DMS79 treated with DMSO at 0.1 percent for 48 hours (cell line): ENCODE measurements at regions not wholly inside any gene's neighbourhood (a gene's known extent, or its start where the extent isn't known, plus 50 kb on each side); places are given as distances from the start of the nearest gene placed in this dataset.

Experiments used
- DNase-seq: peaks from one replicate; lab custom pipeline; 2025; lab: John Stamatoyannopoulos, UW

DNA sequence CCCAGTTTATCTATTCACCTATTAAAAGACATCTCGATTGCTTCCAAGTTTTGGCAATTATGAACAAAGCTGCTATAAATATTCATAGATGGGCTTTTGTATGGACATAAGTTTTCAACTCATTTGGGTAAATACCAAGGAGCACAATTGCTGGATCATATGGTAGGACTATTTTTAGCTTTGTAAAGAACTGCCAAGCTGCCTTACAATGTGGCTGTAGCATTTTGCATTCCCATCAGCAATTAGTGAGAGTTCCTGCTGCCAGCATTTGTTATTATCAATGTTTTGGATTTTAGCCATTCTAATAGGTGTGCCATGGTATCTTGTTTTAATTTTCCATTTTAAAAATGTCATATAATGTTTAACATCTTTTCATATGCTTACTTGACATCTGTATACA is 475.6 kb upstream of the NCAM2 start:
- DNase-seq = no peak

DNA sequence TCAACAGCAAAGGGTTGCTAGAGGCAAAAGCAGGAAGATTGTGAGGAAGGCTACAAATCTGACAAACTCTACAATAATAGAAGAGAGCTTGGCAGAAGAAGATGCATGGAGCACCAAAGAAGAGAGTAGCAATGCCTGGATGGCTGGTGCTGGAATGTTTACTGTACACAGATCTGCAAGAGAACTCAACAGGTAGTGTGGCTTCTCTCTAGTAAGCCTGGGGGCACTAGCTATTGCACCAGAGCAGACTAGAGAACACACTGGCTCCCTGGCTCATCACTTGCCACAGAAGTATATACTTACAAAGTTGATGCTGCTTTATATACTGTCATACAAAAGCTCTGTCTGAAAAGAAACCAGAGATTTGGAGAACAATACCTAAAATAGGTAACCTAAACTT is 475.0 kb upstream of the NCAM2 start:
- no peak for DNase-seq

DNA sequence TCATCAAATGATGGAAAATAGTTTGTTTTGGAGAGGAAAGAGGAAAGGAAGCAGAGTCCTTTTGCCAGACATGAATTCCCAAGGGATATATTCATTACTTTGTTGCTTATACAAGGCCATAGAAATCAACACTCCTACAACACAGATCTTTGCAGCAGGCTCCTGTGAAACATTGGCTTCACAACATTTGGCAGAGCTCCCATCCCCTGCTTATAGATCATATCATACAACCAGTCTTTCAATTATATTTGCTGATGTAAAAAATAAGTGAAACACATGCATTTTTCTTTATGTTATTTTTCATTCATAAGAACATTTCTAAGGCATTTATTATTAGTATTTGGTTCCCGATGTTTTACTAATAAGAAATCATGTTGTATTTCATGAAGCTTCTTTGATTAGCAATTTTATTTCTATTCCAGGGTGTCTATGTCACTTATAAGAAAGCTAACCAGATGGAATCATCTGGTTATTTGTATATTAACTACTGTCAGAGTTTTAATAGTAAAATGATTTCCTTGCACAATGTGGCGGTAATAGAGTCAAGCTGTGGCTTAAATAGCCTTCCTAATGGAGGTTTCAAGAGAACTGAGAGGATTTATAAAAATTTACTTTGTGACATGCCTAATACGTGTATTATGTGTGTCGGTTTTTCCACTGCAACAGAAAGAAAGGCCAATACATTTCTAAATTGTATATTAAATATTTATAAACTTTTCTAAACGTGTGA is 470.3 kb upstream of the NCAM2 start:
- DNase-seq = no peak

DNA sequence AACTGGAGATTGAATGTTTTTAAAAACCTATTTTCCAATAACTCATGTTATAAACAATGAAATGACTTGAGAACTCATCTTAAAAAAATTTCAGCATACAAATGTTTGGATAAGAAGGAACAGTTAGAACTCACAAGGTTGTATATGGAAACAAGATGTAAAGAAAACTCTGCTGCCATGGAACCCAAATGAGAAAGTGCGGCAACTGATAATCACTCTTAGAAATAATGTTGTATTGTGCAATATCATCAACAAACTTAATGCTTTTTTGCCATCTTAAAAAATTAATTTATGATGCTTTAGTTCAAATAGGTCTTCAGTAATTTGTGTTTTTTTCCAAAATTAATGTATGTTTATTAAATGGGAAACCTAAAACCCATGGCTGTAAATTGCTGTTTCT is 461.1 kb upstream of the NCAM2 start:
- no peak for DNase-seq

DNA sequence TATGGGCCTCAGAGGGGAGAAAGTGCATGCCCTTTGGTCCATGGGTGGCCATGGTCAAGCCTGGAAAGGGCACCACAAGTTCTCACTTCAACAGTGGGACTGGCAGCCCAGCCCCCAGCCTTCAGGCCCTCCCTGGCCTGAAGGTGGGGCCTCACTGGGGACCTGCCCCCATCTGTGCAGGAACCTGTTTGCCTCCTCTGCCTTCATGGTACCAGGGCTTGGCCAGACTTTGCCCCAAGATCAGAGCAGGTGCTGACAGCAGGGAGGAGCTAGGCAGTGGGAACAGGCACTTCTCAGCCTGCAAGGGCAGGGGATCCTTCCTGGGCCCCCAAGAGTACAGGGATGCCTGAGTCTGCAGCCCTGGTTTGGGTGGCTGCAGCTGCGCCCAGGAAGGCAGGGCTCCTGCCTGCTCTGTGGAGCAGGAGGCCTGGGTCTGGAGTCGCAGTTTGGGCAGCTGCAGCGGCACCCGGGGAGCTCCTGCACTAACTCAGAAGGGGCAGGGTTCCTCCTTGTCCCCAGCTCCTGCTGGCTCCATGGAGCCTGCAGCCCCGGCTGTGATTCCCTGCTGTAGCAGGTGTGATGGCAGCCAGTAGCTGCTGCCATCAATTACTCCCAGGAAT is 460.1 kb upstream of the NCAM2 start:
- DNase-seq = no peak

DNA sequence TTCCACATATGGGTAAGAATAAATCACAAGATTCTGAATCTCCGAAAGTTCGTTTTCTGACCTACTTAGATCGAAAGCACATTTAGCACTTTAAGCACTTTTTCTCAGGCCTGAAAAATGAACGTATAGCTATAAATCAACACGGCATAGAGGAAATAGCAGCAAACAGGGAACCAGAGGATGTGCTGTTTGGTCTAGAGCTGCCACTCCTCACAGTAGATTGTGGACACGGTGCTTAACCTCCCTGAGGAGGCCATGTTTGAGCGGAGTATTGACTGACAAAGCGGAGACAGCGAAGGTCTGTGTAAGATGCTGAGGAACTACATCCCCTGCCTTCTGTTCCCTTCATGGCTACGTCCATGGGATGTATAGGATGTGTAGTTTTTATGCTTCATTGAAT is 452.8 kb upstream of the NCAM2 start:
- DNase-seq = no peak

DNA sequence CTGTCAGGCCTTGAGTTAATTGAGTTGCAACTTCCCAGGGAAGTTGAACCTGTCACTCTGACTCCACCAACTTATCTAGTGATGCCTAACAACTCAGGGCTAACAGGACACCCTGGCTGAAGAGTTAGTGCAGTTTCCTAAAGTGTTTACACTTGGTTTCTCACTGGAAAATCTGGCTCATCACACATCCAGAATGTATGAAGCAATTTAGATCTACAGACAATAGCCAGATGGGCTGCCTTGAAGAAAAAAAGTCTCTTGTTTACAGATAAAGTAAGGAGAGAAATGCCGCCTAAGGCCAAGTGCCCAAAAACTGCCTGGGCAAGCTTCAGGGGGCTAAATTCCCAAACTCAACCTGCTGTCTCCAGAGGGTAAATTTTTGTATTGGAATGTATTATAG is 446.3 kb upstream of the NCAM2 start:
- no peak for DNase-seq

DNA sequence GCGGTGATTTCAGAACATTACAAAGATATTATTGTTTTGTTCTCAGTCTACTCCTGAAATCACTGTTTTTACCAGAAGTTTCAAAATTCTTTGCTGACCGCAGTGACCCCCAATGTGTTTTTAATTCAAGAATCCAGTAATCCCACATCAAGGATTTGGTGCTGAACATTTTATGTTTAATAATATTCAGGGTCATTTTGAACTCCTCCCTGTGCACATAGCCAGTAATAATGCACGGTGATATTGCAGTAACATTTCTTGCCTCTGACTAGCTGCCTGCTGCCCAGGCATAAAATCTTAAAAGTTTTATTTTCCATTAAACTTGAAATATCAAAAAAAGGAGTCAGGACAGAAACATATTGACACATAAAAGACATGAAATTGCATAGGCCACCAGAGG is 443.4 kb upstream of the NCAM2 start:
- DNase-seq = no peak

DNA sequence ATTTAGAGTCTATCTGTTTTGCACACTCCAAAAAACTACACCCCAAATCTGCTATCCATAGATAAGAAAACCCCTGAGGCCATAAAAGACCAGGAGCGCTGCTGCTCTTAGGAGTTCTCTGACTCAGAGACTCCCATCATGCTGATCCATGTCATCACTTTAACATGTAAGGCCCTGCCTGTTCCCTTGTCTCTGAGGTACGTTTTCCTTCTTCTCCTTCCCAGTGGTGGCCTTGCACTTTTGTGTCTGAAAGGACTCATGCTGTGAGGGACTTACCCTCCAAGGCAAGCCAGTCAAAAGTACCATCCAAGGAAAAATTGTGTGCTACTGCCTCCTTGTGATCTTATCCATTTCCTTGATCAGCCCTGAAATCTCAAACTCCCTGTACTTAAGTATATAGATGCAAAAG is 427.4 kb upstream of the NCAM2 start:
- DNase-seq = no peak

DNA sequence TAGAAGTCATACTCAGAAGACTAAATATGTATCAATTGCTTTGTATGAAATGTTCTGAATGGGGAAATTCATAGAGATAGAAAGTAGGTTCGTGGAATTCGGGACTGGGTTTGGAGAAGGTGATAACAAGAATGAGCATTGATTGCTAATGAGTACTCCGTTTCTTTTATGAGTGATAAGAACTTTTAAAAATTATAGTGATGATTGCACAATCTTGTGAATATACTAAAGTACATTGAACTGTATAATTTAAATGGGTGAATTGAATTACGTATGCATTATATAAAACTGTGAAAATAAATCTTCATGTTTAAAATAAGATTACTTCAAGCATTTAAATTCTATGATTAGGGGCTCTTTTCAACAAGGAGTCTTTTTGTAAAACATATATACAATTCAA is 425.6 kb upstream of the NCAM2 start:
- no peak for DNase-seq

DNA sequence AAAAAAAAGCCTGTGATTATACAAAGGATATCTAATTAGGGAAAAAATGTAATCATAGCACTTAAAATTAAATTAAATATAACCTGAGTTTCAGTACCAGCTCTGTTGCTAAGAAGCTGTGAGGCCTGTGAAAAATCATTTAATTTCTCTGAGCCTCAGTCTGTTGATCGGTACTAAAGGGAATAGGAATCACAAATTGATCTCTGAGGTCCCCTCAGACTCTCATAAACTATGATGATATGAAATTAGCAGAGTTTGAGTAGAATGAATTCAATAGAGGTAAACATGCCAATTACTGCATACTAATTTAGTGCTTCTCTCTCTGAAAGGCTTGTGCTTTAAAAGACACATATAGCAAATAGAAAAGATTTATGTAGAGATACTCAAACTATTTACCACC is 416.8 kb upstream of the NCAM2 start:
- DNase-seq = no peak

DNA sequence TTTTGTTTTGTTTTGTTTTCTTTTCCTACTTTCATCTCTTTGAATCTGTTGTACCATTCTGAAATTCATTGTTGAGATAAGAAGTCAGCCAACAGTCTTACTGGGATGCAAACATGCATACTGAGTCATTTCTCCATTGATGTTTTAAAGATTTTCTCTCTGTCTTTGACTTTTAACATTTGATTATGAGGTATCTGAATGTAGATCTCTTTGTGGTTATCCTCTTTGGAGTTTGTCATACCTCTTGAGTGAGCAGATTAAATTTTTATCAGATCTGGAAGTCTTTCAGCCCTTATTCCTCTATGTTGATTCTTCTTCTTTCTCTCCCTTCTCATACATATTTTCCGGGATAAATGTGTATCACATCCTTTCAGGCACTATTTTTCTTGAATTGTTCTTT is 406.9 kb upstream of the NCAM2 start:
- no peak for DNase-seq

DNA sequence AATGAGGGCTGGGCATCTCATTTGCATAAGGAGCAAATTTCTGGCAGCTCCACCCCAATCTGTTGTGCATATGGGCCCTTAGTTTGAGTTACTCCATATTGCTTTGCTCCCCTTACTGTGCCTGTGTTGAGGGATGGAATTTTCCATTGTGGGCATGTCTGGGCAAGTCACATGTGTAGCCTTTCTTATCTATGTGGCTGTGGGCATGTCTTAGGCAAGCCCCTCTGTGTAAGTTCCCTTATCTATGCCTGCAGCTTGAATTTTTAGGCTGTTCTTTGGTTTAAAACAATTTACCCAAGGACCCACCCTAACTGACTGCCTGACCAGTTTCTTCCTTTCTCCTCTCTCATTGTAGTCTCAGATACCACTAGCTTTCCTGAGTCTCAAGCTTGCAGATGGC is 405.7 kb upstream of the NCAM2 start:
- DNase-seq = no peak

DNA sequence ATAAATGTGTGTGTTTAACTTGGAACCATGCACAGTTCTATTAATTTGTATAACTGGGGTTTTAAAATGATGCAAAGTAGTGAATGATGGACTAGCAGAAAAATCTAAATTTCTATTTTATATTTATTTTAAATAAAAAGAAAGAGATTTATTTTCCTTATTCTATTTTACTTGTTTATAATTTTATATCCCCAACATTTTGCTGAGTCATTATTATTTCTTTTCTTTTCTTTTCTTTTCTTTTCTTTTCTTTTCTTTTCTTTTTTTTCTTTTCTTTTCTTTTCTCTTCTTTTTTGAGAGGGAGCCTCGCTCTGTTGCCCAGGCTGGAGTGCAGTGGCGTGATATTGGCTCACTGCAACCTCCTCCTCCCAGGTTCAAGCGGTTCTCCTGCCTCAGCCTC is 395.0 kb upstream of the NCAM2 start:
- no peak for DNase-seq

DNA sequence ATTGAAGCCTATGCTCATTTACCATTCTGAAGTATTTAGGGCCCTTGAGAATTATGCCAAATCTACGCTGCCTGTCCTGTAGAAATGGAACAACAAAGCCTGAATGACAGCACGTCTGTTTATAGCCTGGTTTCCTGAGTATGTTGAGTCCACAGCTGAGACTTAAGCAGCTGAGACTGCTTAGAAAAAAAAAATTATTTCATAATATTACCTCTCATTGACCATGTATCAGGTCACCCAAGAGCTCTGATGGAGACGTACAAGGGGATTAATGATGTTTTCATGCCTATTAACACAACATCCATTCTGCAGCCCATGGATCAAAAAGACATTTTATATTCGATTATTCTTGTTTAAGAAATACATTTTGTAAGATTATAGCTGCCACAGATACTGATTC is 387.2 kb upstream of the NCAM2 start:
- no peak for DNase-seq

DNA sequence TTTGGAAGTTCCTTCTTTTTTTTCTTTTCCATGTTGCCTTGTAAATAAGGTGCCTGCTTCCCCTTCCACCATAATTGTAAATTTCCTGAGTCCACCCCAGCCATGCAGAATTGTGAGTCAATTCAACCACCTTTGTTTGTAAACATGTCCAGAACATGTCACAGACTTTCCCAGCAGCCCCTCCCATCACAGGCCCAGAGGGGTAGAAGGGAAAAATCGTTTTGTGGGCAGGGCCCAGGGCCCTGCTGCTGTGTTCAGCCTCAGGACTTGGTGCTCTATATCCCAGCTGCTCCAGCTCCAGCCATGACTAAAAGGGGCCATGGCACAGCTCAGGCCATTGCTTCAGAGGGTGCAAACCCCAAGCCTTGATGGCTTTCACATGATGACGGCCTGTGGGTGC is 384.6 kb upstream of the NCAM2 start:
- no peak for DNase-seq

DNA sequence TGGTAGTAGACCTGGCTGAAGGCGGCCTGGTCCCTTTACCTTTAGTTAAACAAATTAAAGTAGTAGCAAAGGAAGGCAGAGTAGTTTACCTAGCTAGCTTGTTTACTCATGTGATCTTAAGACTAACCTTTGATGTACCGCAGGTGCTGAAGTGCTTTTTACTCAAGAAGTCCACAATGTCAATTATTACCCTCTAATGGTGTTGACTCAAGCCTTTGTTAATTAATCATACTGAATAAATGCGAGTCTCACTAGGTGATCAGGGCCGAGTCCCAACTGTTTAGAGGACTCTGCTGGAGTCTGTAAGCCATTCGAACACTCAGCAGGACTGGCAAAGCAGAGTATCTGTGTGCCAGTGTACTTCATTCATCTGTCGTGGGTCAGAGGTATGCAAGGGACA is 381.1 kb upstream of the NCAM2 start:
- no peak for DNase-seq

DNA sequence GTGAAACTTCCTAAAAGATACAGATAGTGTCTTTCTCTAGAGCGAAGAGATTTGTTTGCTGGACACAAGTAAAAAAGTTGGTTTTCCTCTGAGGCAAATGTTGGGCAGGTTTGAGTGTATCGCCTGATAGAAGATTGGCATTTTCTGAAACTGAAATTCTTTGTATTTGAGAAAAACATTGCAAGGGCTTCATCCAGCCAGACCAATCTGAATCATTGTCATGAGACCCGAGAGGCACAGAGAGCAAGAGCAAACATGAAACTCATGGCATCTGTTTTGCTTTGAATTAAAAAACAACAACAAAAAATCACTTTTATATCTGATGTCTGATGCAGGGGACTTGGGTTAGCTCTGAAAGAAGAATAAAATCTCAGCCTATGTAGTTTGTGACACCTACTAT is 379.3 kb upstream of the NCAM2 start:
- DNase-seq = no peak

DNA sequence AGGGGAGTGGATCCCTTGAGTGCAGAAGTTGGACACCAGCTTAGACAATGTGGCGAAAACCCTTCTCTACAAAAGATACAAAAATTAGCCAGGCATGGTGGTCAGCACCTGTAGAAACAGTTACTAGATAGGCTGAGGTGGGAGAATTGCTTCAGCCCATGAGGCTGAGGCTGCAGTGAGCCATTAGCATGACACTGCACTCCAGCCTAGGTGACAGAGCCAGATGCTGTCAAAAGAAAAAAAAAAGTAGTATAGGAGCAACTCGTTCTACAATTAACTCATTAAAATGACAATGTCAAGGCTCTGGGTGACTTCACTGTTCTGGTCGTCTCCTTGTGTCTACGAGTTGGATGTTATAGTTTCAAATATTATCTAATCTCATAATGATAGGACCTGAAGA is 370.6 kb upstream of the NCAM2 start:
- DNase-seq = no peak

DNA sequence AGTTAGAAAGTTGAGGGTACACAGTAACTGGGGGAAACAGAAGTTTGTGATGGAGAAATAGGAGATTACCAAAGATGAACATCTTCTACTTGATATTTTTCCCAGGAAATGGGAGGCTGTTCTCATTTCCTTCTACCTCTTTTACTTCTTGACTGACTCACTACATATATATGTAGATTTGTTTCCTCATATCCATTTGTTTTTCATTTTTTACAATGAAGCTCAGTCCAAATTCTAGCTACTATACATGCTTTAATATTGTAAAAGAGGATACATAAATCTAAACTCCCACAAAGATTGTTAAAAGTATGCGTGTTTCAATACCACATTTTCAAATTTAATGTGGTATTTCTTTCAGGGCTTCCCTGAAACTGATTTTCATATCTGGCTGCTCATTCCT is 366.6 kb upstream of the NCAM2 start:
- no peak for DNase-seq

DNA sequence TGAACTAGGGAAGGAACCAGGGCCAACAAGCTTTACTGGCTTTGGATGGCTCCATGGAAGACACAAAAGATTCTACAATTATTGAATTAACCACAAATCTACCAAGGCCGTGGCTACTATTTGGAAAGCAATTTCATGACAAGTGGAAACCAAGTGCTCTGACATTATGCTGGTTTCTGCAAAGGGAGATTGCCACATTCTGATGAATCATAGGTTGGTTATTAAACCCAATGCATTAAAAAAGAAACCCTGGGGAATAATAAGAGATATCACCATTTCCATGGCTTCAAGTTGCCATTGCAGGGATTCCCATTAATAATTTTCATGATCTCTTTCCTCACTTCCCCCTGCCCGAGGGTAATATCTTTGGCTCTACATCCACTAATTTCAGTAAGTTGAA is 359.2 kb upstream of the NCAM2 start:
- no peak for DNase-seq

DNA sequence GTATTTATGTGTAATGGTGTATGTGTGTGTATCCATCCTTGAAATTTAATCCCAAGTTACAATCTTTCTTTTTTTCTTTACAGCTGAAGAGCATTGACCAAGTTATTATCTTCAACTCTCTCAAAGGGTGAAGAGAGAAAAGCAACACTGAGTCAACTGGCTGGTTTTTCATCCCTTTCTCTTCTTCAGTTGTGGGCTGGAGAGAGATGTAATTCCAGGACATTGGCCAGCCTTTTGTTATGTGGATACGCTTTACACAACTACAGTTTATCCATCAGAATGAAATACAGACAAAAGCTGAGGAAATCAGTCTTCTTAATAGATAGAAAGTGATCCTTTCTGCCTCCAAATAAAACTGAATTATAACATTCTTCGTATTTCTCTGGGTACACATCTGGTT is 357.0 kb upstream of the NCAM2 start:
- DNase-seq = no peak

DNA sequence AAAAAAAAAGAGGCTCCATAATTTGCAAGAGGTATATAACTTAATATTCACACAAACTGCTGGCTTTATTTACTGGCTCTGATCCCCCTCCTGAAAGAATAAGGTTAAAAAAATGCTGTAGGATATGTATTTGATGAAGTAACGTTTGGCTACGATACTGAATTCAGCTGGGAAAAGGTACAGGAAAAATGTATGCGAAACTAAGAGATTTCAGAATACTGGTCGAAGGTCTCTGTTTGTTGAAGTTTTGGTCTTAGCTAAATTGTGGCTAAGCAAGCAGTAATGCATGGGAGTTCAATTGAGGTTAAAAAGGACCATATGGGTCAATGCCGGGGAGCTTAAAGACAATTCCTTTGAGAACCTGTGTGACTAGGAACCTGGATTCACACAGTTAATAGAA is 355.5 kb upstream of the NCAM2 start:
- no peak for DNase-seq

DNA sequence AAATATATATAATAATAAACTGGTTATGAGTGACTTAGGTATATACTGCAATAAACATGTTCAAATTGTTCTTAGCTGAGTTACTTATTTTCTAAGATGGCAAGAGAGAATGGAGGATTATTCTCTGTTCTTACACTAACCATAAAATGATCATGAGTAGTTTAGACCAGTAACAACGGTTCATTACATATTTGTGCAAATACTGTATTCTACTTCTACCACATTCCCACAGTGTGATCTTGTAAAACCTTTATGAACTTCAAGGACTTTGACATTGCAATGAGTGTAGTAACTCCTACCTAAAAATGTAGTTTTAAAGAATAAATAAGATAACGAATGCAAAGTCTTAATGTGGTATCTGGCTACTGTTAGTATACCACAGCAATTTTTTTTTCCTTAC is 353.7 kb upstream of the NCAM2 start:
- DNase-seq = no peak
